HG03045 (cell line): ENCODE measurements at regions not wholly inside any gene's neighbourhood (a gene's known extent, or its start where the extent isn't known, plus 50 kb on each side); places are given as distances from the start of the nearest gene placed in this dataset.

Experiments used
- ATAC-seq: cut with Tn5 transposase; IDR thresholded peaks from one replicate; pipeline ENCODE4 v1.9.1; 2021; ENCODE audit warnings: mild to moderate bottlenecking, moderate library complexity; ENCODE audit not compliant: unreplicated experiment

GRCh38 chr13:33372251-33372919 lies 86.8 kb upstream of the STARD13 start:
- no peak for ATAC-seq

- no peak for ATAC-seq
Measured at GRCh38 chr13:33373624-33374023, 88.1 kb upstream of the STARD13 start.

- ATAC-seq, result no peak
Measured at GRCh38 chr13:33375421-33375820, 89.9 kb upstream of the STARD13 start.

GRCh38 chr13:33376212-33376611 lies 90.7 kb upstream of the STARD13 start:
- ATAC-seq, result no peak

GRCh38 chr13:33377411-33377810 lies 91.9 kb upstream of the STARD13 start:
- no peak for ATAC-seq

- ATAC-seq, result no peak
Measured at GRCh38 chr13:33377825-33378224, 92.3 kb upstream of the STARD13 start.

- ATAC-seq, result no peak
Measured at GRCh38 chr13:33379608-33380007, 94.1 kb upstream of the STARD13 start.

- no peak for ATAC-seq
Measured at GRCh38 chr13:33380487-33381079, 95.0 kb upstream of the STARD13 start.

GRCh38 chr13:33381180-33381579 lies 95.6 kb upstream of the STARD13 start:
- ATAC-seq, result no peak

- ATAC-seq, result no peak
Measured at GRCh38 chr13:33381906-33382305, 96.4 kb upstream of the STARD13 start.

GRCh38 chr13:33383724-33384577 lies 98.4 kb upstream of the STARD13 start:
- no peak for ATAC-seq

- ATAC-seq, result no peak
Measured at GRCh38 chr13:33388286-33388998, 102.9 kb upstream of the STARD13 start.

GRCh38 chr13:33392794-33393405 lies 107.3 kb upstream of the STARD13 start:
- ATAC-seq, result no peak

- ATAC-seq, result no peak
Measured at GRCh38 chr13:33394294-33394932, 108.9 kb upstream of the STARD13 start.

GRCh38 chr13:33401238-33401637 lies 115.7 kb upstream of the STARD13 start:
- no peak for ATAC-seq

GRCh38 chr13:33402975-33403374 lies 117.4 kb upstream of the STARD13 start:
- ATAC-seq, result no peak

GRCh38 chr13:33403807-33404362 lies 118.3 kb upstream of the STARD13 start:
- ATAC-seq, result no peak

- ATAC-seq, result no peak
Measured at GRCh38 chr13:33405371-33405770, 119.8 kb upstream of the STARD13 start.

GRCh38 chr13:33409673-33410510 lies 124.3 kb upstream of the STARD13 start:
- ATAC-seq, result no peak
